Glutamatergic neuron (in vitro differentiated cells): ENCODE measurements at regions not wholly inside any gene's neighbourhood (a gene's known extent, or its start where the extent isn't known, plus 50 kb on each side); places are given as distances from the start of the nearest gene placed in this dataset.

ENCODE experiments used
- DNase-seq: peaks from one replicate; pipeline ENCODE4 v3.0.0; 2022
- H3K27ac Mint-ChIP-seq: one replicate; pipeline ENCODE4 v1.8.0; 2020; ENCODE audit warnings: mild to moderate bottlenecking, mixed read lengths, inconsistent platforms; ENCODE audit not compliant: unreplicated experiment
- H3K27me3 Mint-ChIP-seq: one replicate; pipeline ENCODE4 v1.8.0; 2020; ENCODE audit warnings: mild to moderate bottlenecking, moderate library complexity, mixed read lengths, inconsistent platforms; ENCODE audit not compliant: unreplicated experiment
- H3K36me3 Mint-ChIP-seq: one replicate; pipeline ENCODE4 v1.8.0; 2020; ENCODE audit warnings: mild to moderate bottlenecking, mixed read lengths, inconsistent platforms; ENCODE audit not compliant: unreplicated experiment
- H3K4me1 Mint-ChIP-seq: one replicate; pipeline ENCODE4 v1.8.0; 2020; ENCODE audit warnings: mild to moderate bottlenecking, low read depth, mixed read lengths, inconsistent platforms; ENCODE audit not compliant: unreplicated experiment
- H3K4me3 Mint-ChIP-seq: one replicate; pipeline ENCODE4 v1.8.0; 2020; ENCODE audit warnings: mild to moderate bottlenecking, mixed read lengths, inconsistent platforms; ENCODE audit not compliant: unreplicated experiment
- H3K9me3 Mint-ChIP-seq: one replicate; pipeline ENCODE4 v1.8.0; 2020; ENCODE audit warnings: mild to moderate bottlenecking, moderate library complexity, mixed read lengths, inconsistent platforms; ENCODE audit not compliant: unreplicated experiment
- TF ChIP-seq, protein P1 (sequence below): fragments of 200-600 bp; sonication (generic); IDR thresholded peaks from one replicate; pipeline ENCODE4 v1.5.0; 2021; ENCODE audit not compliant: partially characterized antibody, unreplicated experiment

DNA sequence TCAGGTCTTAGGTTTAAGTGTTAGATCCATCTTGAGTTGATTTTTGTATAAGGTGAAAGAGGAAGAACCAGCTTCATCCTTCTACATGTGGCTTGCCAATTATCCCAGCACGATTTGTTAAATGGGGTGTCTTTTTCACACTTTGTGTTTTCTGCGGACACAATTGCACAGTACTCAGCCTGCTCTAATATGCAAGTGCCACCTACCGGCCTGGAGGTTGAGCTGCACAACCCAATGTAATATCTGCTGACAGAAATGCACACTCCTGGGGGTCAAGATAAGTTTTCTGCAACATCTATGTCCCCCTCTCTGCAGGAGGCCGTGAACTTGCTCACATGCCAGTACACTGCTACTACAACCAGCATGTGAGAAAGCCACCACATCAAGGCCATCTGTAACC lies 791.9 kb upstream of the ROBO1 start:
- no peaks in the 10 kb centered on the region for H3K27me3 Mint-ChIP-seq
- no peak for DNase-seq
- no peaks in the 10 kb centered on the region for H3K4me1 Mint-ChIP-seq
- no peak overlapping the region for H3K27ac Mint-ChIP-seq
- no peaks in the 10 kb centered on the region for H3K36me3 Mint-ChIP-seq
- TF ChIP-seq, protein P1, sequence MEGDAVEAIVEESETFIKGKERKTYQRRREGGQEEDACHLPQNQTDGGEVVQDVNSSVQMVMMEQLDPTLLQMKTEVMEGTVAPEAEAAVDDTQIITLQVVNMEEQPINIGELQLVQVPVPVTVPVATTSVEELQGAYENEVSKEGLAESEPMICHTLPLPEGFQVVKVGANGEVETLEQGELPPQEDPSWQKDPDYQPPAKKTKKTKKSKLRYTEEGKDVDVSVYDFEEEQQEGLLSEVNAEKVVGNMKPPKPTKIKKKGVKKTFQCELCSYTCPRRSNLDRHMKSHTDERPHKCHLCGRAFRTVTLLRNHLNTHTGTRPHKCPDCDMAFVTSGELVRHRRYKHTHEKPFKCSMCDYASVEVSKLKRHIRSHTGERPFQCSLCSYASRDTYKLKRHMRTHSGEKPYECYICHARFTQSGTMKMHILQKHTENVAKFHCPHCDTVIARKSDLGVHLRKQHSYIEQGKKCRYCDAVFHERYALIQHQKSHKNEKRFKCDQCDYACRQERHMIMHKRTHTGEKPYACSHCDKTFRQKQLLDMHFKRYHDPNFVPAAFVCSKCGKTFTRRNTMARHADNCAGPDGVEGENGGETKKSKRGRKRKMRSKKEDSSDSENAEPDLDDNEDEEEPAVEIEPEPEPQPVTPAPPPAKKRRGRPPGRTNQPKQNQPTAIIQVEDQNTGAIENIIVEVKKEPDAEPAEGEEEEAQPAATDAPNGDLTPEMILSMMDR, result no peak
- no peak overlapping the region for H3K4me3 Mint-ChIP-seq
- no peaks in the 10 kb centered on the region for H3K9me3 Mint-ChIP-seq

DNA sequence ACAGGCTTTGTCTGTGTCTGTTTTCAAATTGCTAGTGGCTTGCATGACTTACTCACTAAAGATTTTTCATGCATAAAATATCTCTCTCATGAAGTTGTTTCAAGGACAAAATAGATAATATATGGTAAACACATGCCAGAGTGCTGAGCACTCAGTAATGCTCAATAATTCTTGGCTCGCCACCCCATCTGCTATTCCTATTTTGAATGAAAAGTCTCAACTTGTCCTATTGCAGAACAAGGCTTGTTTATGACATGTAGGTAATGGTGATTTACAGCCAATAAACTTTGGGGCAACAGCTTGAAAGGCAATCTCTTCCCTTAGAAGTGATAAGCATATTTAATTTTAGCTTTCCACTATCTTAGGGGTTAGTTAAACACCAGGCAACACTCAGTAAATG lies 789.0 kb upstream of the ROBO1 start:
- H3K4me3 Mint-ChIP-seq, result no peak overlapping the region
- H3K36me3 Mint-ChIP-seq, result no peaks in the 10 kb centered on the region

DNA sequence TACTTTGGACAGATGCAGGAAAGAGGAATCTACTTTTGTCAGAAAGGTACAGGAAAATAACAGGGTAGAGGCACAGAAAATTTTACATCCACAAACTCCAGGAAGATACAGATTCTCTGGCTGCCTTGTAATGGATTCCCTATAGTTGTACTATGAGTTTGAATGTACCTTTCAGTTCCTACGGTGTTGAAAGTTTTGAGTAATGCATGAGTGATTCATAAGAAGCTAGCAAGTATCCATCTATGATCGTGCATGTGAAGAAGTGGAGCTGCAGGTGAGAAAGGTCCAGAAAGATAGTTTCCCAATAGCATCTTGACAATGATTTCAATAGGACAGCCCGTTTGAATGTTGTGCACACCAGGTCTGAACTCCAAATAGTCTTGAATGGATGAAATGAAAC lies 786.5 kb upstream of the ROBO1 start:
- Mint-ChIP-seq H3K4me3 (no peak overlapping the region), H3K27ac (no peak overlapping the region), H3K27me3 (no peaks in the 10 kb centered on the region), H3K4me1 (no peaks in the 10 kb centered on the region), H3K9me3 (no peaks in the 10 kb centered on the region), H3K36me3 (no peaks in the 10 kb centered on the region)
- TF ChIP-seq, protein P1, result no peak
- DNase-seq, result no peak

More for the DNA sequence above, 789.0 kb upstream of the ROBO1 start:
- Mint-ChIP-seq H3K27me3 (no peaks in the 10 kb centered on the region), H3K4me1 (no peaks in the 10 kb centered on the region), H3K27ac (no peak overlapping the region), H3K9me3 (no peaks in the 10 kb centered on the region)
- TF ChIP-seq, protein P1, result no peak
- DNase-seq, result no peak

DNA sequence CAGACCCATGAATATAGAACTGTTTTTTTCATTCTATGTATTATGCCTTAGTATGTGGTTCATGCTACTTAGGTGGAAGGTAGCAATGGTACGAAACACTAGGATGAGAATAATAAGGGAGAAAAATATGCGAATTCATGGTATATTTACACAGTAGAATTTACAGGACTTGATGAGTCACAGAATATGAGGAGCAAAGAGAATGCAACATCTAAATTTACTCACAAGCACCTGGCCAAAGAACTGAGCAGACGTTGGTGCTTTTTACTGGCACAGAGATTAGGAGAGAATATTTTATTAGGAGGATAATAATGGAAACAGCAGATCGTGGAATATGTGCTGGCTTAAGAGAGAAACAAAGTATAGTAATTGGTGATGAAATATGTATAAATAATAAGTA lies 785.4 kb upstream of the ROBO1 start:
- Mint-ChIP-seq H3K9me3 (no peaks in the 10 kb centered on the region), H3K27ac (no peak overlapping the region), H3K36me3 (no peaks in the 10 kb centered on the region), H3K4me1 (no peaks in the 10 kb centered on the region), H3K27me3 (no peaks in the 10 kb centered on the region), H3K4me3 (no peak overlapping the region)
- TF ChIP-seq, protein P1, result no peak
- DNase-seq, result no peak

DNA sequence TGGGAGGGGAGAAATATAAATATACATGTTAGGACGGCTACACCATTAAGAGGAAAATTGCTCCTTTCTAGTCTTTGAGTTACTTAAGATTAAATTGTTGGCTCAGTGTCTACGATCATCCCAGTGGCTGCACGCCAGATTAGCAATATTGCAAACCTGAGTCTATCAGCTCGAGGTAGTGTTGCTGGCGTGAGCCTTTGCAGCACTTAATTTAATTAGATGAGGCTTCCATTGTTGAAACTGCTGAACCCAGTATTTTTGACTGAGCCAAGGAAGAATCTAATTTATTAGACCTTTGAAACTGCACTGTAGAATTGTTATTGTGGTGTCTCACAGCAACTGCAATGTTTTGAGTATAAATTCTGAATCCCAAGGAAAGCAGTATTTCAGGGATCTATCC lies 782.4 kb upstream of the ROBO1 start:
- Mint-ChIP-seq H3K27ac (no peak overlapping the region), H3K4me3 (no peak overlapping the region), H3K27me3 (no peaks in the 10 kb centered on the region), H3K4me1 (no peaks in the 10 kb centered on the region), H3K9me3 (no peaks in the 10 kb centered on the region), H3K36me3 (no peaks in the 10 kb centered on the region)
- TF ChIP-seq, protein P1, result no peak
- DNase-seq, result no peak
